ENCODE measurements at regions not wholly inside any gene's neighbourhood (a gene's known extent, or its start where the extent isn't known, plus 50 kb on each side); places are given as distances from the start of the nearest gene placed in this dataset.

DNA sequence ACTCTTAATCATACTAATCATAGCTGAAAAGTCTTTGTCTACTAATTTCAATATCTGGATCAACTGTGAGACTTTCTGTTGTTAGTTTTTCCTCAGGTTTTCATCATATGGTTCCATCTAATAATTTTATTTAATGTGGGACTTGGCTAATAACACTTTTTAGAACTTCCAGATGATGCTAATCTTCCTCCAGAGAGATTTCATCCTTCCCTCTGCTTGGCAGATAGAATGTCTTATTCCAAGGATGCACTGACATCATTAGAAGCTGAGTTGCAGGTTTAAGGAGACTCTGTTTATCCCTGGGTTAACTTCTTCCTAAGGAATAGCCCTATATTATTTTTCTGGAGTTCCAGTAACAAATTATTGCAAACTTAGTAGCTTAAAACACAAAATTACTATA is 325.6 kb downstream of the COG6 start:
- ChIA-PET POLR2A (no interaction called here), CTCF (no interaction called here)
- intact Hi-C loops (cut with micrococcal nuclease; ENCODE audit: unreplicated experiment), result no loop called here
- no peak overlapping the region for H3K27ac Mint-ChIP-seq (ENCODE audit: unreplicated experiment)
- Histone ChIP-seq H3K4me3 (ENCODE audit: low read depth, low read length) (no peak overlapping the region), H3K36me3 (ENCODE audit: control insufficient read depth, insufficient read depth, low read length) (no peaks in the 10 kb centered on the region), H3K27me3 (replicated peaks; ENCODE audit: control insufficient read depth, insufficient read depth, low read length) (no peaks in the 10 kb centered on the region), H3K9me3 (no peaks in the 10 kb centered on the region), H3K4me1 (no peaks in the 10 kb centered on the region)
- no peak for DNase-seq
- no peaks in the 10 kb centered on the region for H3K9me3 Mint-ChIP-seq (ENCODE audit: unreplicated experiment)
- H3K4me3 Mint-ChIP-seq (ENCODE audit: unreplicated experiment), result no peak overlapping the region
- BruUV-seq (replicated peaks), result no TSS peak
- H3K4me1 Mint-ChIP-seq (ENCODE audit: low read depth, unreplicated experiment), result no peaks in the 10 kb centered on the region
- no peaks in the 10 kb centered on the region for H3K36me3 Mint-ChIP-seq (ENCODE audit: insufficient read depth, unreplicated experiment)
- TF ChIP-seq, protein P1, sequence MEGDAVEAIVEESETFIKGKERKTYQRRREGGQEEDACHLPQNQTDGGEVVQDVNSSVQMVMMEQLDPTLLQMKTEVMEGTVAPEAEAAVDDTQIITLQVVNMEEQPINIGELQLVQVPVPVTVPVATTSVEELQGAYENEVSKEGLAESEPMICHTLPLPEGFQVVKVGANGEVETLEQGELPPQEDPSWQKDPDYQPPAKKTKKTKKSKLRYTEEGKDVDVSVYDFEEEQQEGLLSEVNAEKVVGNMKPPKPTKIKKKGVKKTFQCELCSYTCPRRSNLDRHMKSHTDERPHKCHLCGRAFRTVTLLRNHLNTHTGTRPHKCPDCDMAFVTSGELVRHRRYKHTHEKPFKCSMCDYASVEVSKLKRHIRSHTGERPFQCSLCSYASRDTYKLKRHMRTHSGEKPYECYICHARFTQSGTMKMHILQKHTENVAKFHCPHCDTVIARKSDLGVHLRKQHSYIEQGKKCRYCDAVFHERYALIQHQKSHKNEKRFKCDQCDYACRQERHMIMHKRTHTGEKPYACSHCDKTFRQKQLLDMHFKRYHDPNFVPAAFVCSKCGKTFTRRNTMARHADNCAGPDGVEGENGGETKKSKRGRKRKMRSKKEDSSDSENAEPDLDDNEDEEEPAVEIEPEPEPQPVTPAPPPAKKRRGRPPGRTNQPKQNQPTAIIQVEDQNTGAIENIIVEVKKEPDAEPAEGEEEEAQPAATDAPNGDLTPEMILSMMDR (IDR thresholded peaks at IDR 0.05; ENCODE audit: insufficient read depth in 1 of 2, low read depth in 1 of 2, low read length in 1 of 2, severe bottlenecking in 1 of 2, unreplicated experiment in 1 of 2), result no peak
- H3K27me3 Mint-ChIP-seq (ENCODE audit: insufficient read depth, unreplicated experiment), result peaks cover 24% of the 10 kb centered on the region

DNA sequence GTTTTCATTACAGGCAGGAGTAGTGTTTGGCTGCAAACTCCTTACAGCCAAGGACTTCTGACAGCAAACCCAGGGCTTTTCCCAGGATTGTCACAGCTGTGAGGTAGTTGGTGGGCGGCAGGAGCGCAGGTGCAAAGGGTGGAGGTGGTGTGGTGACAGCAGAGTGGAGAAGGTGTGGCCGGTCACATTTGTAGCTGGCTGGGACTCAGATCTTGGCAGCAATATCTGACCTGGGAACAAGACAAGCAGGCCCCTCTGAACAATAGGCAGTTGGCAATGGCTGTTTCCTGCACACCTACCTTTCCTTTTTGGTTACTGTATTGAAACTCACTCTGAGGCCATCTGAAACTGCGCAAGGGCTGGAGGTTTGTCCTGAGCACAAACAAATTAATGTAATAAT is 327.3 kb downstream of the COG6 start:
- BruUV-seq (replicated peaks), result no TSS peak
- H3K4me1 ChIP-seq, result no peaks in the 10 kb centered on the region
- H3K9me3 Mint-ChIP-seq (ENCODE audit: unreplicated experiment), result no peaks in the 10 kb centered on the region
- no peaks in the 10 kb centered on the region for H3K4me1 Mint-ChIP-seq (ENCODE audit: low read depth, unreplicated experiment)
- ChIA-PET POLR2A (no interaction called here), CTCF (no interaction called here)
- intact Hi-C loops (cut with micrococcal nuclease; ENCODE audit: unreplicated experiment), result no loop called here
- TF ChIP-seq, protein P1 (IDR thresholded peaks at IDR 0.05; ENCODE audit: insufficient read depth in 1 of 2, low read depth in 1 of 2, low read length in 1 of 2, severe bottlenecking in 1 of 2, unreplicated experiment in 1 of 2), result no peak
- no peak for DNase-seq
- no peaks in the 10 kb centered on the region for H3K36me3 Mint-ChIP-seq (ENCODE audit: insufficient read depth, unreplicated experiment)
- no peaks in the 10 kb centered on the region for H3K27me3 ChIP-seq (replicated peaks; ENCODE audit: control insufficient read depth, insufficient read depth, low read length)
- H3K4me3 Mint-ChIP-seq (ENCODE audit: unreplicated experiment), result no peak overlapping the region
- H3K9me3 ChIP-seq, result no peaks in the 10 kb centered on the region
- H3K27ac Mint-ChIP-seq (ENCODE audit: unreplicated experiment), result no peak overlapping the region
- no peak overlapping the region for H3K4me3 ChIP-seq (ENCODE audit: low read depth, low read length)
- H3K36me3 ChIP-seq (ENCODE audit: control insufficient read depth, insufficient read depth, low read length), result no peaks in the 10 kb centered on the region
- peaks cover 21% of the 10 kb centered on the region for H3K27me3 Mint-ChIP-seq (ENCODE audit: insufficient read depth, unreplicated experiment)

DNA sequence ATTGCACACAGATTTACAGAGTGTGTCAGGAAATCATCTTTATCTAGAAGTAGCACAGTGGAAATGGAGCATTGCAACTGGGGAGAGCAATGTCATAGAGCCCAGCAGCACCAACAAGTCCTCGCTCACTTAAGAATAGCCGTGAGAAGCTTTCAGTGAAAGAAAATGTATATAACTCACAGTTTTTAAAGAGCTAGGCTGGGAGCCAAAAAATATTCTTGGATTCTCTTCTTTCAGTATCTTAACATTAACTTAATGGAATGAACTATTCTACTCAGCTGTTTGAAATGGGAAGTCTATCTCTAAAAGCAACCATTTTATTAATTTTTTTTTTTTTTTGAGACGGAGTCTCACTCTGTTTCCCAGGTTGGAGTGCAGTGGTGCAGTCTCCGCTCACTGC is 329.6 kb downstream of the COG6 start:
- CTCF ChIA-PET, result no interaction called here
- no peaks in the 10 kb centered on the region for H3K36me3 Mint-ChIP-seq (ENCODE audit: insufficient read depth, unreplicated experiment)
- H3K9me3 ChIP-seq, result no peaks in the 10 kb centered on the region
- no TSS peak for BruUV-seq (replicated peaks)
- peaks cover 15% of the 10 kb centered on the region for H3K27me3 Mint-ChIP-seq (ENCODE audit: insufficient read depth, unreplicated experiment)
- H3K4me1 ChIP-seq, result no peaks in the 10 kb centered on the region
- no peak overlapping the region for H3K27ac Mint-ChIP-seq (ENCODE audit: unreplicated experiment)
- POLR2A ChIA-PET, result no interaction called here
- H3K4me3 Mint-ChIP-seq (ENCODE audit: unreplicated experiment), result no peak overlapping the region
- no peaks in the 10 kb centered on the region for H3K4me1 Mint-ChIP-seq (ENCODE audit: low read depth, unreplicated experiment)
- no peaks in the 10 kb centered on the region for H3K36me3 ChIP-seq (ENCODE audit: control insufficient read depth, insufficient read depth, low read length)
- H3K4me3 ChIP-seq (ENCODE audit: low read depth, low read length), result no peak overlapping the region
- H3K27me3 ChIP-seq (replicated peaks; ENCODE audit: control insufficient read depth, insufficient read depth, low read length), result no peaks in the 10 kb centered on the region
- no peaks in the 10 kb centered on the region for H3K9me3 Mint-ChIP-seq (ENCODE audit: unreplicated experiment)
- intact Hi-C loops (cut with micrococcal nuclease; ENCODE audit: unreplicated experiment), result no loop called here
- TF ChIP-seq, protein P1 (IDR thresholded peaks at IDR 0.05; ENCODE audit: insufficient read depth in 1 of 2, low read depth in 1 of 2, low read length in 1 of 2, severe bottlenecking in 1 of 2, unreplicated experiment in 1 of 2), result no peak
- DNase-seq, result no peak

Measured in Caco-2 (cell line).